HG03066 (cell line): ENCODE measurements at regions not wholly inside any gene's neighbourhood (a gene's known extent, or its start where the extent isn't known, plus 50 kb on each side); places are given as distances from the start of the nearest gene placed in this dataset.

Source experiments
- ATAC-seq: cut with Tn5 transposase; IDR thresholded peaks from one replicate; pipeline ENCODE4 v1.9.1; 2021; ENCODE audit warnings: low read depth; ENCODE audit not compliant: unreplicated experiment

GRCh38 chr12:47561746-47562145, 144.1 kb downstream of the RPAP3 start:
- ATAC-seq, result no peak

- no peak for ATAC-seq
Observed at GRCh38 chr12:47560415-47560814, 145.4 kb downstream of the RPAP3 start.

- no peak for ATAC-seq
Observed at GRCh38 chr12:47558625-47559345, 147.0 kb downstream of the RPAP3 start.

GRCh38 chr12:47557386-47557785, 148.4 kb downstream of the RPAP3 start:
- ATAC-seq, result no peak

- no peak for ATAC-seq
Observed at GRCh38 chr12:47556261-47557030, 149.4 kb downstream of the RPAP3 start.

GRCh38 chr12:47554046-47554653, 151.7 kb downstream of the RPAP3 start:
- ATAC-seq, result no peak

- no peak for ATAC-seq
Observed at GRCh38 chr12:47553266-47553665, 152.6 kb downstream of the RPAP3 start.

GRCh38 chr12:47551426-47551851, 154.4 kb downstream of the RPAP3 start:
- ATAC-seq, result no peak

GRCh38 chr12:47549258-47549657, 156.6 kb downstream of the RPAP3 start:
- no peak for ATAC-seq

GRCh38 chr12:47548401-47548800, 157.4 kb downstream of the RPAP3 start:
- no peak for ATAC-seq

- no peak for ATAC-seq
Observed at GRCh38 chr12:47547077-47547476, 158.8 kb downstream of the RPAP3 start.

- no peak for ATAC-seq
Observed at GRCh38 chr12:47545938-47546609, 159.8 kb downstream of the RPAP3 start.

GRCh38 chr12:47534695-47535094, 171.1 kb downstream of the RPAP3 start:
- ATAC-seq, result no peak

- ATAC-seq, result no peak
Observed at GRCh38 chr12:47530050-47530449, 175.8 kb downstream of the RPAP3 start.

GRCh38 chr12:47527816-47528215, 178.0 kb downstream of the RPAP3 start:
- no peak for ATAC-seq

GRCh38 chr12:47520029-47520428, 185.8 kb downstream of the RPAP3 start:
- no peak for ATAC-seq

GRCh38 chr12:47517122-47517521, 188.7 kb downstream of the RPAP3 start:
- no peak for ATAC-seq

GRCh38 chr12:47509398-47509851, 196.4 kb downstream of the RPAP3 start:
- no peak for ATAC-seq

- ATAC-seq, result no peak
Observed at GRCh38 chr12:47507221-47507620, 198.6 kb downstream of the RPAP3 start.

- ATAC-seq, result no peak
Observed at GRCh38 chr12:47504775-47505446, 200.9 kb downstream of the RPAP3 start.
